PFSK-1 (cell line): ENCODE measurements at regions not wholly inside any gene's neighbourhood (a gene's known extent, or its start where the extent isn't known, plus 50 kb on each side); places are given as distances from the start of the nearest gene placed in this dataset.

Experiments
- POLR2AphosphoS5 ChIP-seq: IDR thresholded peaks from 2 replicates; pipeline ENCODE4 v1.6.1; 2012; ENCODE audit warnings: low read depth, mild to moderate bottlenecking, control low read depth, low read length, moderate library complexity
- SIN3A ChIP-seq: IDR thresholded peaks from 2 replicates; pipeline ENCODE4 v1.6.1; 2012; ENCODE audit warnings: mild to moderate bottlenecking, low read length, moderate library complexity, borderline replicate concordance; ENCODE audit not compliant: insufficient read depth
- TAF1 ChIP-seq: IDR thresholded peaks from 2 replicates; pipeline ENCODE4 v1.6.1; 2012; ENCODE audit warnings: low read length, control low read depth, borderline replicate concordance; ENCODE audit not compliant: insufficient read depth
- TF ChIP-seq, protein P1 (sequence below), 2 experiments: IDR thresholded peaks; 2 replicates each; pipeline versions ENCODE4 v1.6.1 to v1.8.0; 2011 to 2012; ENCODE audit warnings: low read depth in 2 of 2, low read length in 2 of 2, control low read depth in 1 of 2, inconsistent platforms in 1 of 2, mild to moderate bottlenecking in 1 of 2, moderate library complexity in 1 of 2; ENCODE audit not compliant: insufficient read depth in 1 of 2

DNA sequence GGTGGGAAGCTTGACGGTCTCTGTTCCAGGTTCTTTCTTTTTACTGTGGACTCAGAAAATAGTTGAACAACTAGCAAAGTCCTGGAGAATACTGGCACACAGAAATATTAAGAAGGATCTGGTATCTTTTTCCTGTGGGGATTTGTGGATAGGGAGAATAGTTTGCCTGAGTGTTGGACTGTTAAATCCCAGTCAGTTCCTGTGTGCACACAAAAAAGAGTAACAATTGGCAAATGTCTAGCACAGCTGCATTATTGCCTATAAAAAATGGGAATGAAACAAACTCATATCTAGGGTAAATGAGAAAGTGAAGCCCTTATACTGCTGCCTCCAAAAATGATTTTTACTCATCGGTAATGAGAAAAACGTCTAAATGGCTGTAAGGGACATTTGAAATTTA lies 828.2 kb downstream of the JRKL start:
- TF ChIP-seq, protein P1, sequence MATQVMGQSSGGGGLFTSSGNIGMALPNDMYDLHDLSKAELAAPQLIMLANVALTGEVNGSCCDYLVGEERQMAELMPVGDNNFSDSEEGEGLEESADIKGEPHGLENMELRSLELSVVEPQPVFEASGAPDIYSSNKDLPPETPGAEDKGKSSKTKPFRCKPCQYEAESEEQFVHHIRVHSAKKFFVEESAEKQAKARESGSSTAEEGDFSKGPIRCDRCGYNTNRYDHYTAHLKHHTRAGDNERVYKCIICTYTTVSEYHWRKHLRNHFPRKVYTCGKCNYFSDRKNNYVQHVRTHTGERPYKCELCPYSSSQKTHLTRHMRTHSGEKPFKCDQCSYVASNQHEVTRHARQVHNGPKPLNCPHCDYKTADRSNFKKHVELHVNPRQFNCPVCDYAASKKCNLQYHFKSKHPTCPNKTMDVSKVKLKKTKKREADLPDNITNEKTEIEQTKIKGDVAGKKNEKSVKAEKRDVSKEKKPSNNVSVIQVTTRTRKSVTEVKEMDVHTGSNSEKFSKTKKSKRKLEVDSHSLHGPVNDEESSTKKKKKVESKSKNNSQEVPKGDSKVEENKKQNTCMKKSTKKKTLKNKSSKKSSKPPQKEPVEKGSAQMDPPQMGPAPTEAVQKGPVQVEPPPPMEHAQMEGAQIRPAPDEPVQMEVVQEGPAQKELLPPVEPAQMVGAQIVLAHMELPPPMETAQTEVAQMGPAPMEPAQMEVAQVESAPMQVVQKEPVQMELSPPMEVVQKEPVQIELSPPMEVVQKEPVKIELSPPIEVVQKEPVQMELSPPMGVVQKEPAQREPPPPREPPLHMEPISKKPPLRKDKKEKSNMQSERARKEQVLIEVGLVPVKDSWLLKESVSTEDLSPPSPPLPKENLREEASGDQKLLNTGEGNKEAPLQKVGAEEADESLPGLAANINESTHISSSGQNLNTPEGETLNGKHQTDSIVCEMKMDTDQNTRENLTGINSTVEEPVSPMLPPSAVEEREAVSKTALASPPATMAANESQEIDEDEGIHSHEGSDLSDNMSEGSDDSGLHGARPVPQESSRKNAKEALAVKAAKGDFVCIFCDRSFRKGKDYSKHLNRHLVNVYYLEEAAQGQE (IDR thresholded peaks at IDR 0.05; ENCODE audit: insufficient read depth in 1 of 2, low read depth in 2 of 2, low read length in 2 of 2): no peak
- TF ChIP-seq TAF1 (no peak), POLR2AphosphoS5 (no peak), SIN3A (no peak)
